ENCODE measurements at regions not wholly inside any gene's neighbourhood (a gene's known extent, or its start where the extent isn't known, plus 50 kb on each side); places are given as distances from the start of the nearest gene placed in this dataset.
"Not testable (repeated sequence)": the region's sequence is repeated elsewhere in the genome, so short reads cannot be mapped to it uniquely, and the experiment has no call there.

DNA sequence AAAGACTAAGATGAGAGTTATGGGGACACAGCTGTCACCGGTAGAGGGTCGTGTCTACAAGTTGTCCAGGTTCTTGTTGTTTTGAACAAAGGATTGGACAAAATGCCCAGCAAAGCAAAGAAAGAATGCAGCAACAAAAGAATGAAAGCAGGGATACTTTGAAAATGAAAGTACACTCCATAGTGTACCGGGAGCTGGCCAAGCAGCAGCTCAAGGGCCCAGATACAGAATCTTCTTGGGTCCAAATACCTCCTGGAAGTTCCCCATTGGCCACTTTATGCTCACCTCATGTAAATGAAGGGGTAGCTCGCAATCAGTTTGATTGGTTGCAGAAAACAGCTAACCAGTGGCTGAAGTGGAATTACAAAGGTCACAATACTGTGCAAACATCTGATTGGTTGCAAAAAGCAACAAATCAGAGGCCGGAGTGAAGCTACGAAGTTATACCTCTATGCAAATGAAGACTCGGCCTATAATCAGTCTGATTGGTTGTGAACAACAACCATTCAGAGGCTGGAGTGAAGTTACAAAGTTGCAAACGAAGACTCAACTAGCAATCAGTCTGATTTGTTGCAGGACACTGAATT lies 474.9 kb upstream of the TMEFF2 start:
- no TSS peak for BruUV-seq (replicated peaks)
- CTCF ChIA-PET, result interaction anchor here (0.8 kb wide), 1 partner anchor 67 kb away, joined by 3 read pairs; no protein-coding TSS in a partner anchor
- no peak for FAIRE-seq
- in situ Hi-C loops (cut with MboI), result no loop called here
- Histone ChIP-seq H3K36me3 (ENCODE audit: control insufficient read depth in 2 of 2, insufficient read depth in 2 of 2, low read length in 1 of 2) (no peaks in the 10 kb centered on the region), H3K4me2 (ENCODE audit: control insufficient read depth, insufficient read depth) (no peak overlapping the region), H3K4me1 (ENCODE audit: control insufficient read depth, insufficient read depth, low read length) (no peaks in the 10 kb centered on the region), H3K27me3 (replicated peaks in 1 of 2; ENCODE audit: control insufficient read depth in 2 of 2, insufficient read depth in 2 of 2, low read length in 1 of 2) (no peaks in the 10 kb centered on the region), H3K9ac (ENCODE audit: control insufficient read depth, insufficient read depth, low read length) (no peak overlapping the region), H3K4me3 (no peak overlapping the region), H4K20me1 (ENCODE audit: control insufficient read depth, insufficient read depth) (no peaks in the 10 kb centered on the region), H3K9me3 (replicated peaks; ENCODE audit: control insufficient read depth, insufficient read depth, low read length) (no peaks in the 10 kb centered on the region), H3K27ac (ENCODE audit: control insufficient read depth, insufficient read depth) (no peak overlapping the region), H3K79me2 (ENCODE audit: control insufficient read depth, insufficient read depth, low read length) (no peaks in the 10 kb centered on the region), H2AFZ (ENCODE audit: control insufficient read depth, low read depth, low read length) (no peak overlapping the region)
- WGBS (ENCODE audit: insufficient coverage, insufficient replicate concordance, low lambda C conversion rate, missing lambda C conversion rate), result 18% methylated on average over 8 of the region's 8 CpGs
- TF ChIP-seq, protein P1, sequence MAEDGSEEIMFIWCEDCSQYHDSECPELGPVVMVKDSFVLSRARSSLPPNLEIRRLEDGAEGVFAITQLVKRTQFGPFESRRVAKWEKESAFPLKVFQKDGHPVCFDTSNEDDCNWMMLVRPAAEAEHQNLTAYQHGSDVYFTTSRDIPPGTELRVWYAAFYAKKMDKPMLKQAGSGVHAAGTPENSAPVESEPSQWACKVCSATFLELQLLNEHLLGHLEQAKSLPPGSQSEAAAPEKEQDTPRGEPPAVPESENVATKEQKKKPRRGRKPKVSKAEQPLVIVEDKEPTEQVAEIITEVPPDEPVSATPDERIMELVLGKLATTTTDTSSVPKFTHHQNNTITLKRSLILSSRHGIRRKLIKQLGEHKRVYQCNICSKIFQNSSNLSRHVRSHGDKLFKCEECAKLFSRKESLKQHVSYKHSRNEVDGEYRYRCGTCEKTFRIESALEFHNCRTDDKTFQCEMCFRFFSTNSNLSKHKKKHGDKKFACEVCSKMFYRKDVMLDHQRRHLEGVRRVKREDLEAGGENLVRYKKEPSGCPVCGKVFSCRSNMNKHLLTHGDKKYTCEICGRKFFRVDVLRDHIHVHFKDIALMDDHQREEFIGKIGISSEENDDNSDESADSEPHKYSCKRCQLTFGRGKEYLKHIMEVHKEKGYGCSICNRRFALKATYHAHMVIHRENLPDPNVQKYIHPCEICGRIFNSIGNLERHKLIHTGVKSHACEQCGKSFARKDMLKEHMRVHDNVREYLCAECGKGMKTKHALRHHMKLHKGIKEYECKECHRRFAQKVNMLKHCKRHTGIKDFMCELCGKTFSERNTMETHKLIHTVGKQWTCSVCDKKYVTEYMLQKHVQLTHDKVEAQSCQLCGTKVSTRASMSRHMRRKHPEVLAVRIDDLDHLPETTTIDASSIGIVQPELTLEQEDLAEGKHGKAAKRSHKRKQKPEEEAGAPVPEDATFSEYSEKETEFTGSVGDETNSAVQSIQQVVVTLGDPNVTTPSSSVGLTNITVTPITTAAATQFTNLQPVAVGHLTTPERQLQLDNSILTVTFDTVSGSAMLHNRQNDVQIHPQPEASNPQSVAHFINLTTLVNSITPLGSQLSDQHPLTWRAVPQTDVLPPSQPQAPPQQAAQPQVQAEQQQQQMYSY (CRISPR knock-in tag; IDR thresholded peaks at IDR 0.05), result no peak
- TF ChIP-seq, protein P2, sequence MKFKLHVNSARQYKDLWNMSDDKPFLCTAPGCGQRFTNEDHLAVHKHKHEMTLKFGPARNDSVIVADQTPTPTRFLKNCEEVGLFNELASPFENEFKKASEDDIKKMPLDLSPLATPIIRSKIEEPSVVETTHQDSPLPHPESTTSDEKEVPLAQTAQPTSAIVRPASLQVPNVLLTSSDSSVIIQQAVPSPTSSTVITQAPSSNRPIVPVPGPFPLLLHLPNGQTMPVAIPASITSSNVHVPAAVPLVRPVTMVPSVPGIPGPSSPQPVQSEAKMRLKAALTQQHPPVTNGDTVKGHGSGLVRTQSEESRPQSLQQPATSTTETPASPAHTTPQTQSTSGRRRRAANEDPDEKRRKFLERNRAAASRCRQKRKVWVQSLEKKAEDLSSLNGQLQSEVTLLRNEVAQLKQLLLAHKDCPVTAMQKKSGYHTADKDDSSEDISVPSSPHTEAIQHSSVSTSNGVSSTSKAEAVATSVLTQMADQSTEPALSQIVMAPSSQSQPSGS (IDR thresholded peaks at IDR 0.05; ENCODE audit: low read length), result no peak
- no peak for TF ChIP-seq TCF7 (IDR thresholded peaks at IDR 0.05; ENCODE audit: borderline replicate concordance)
- no peak for TF ChIP-seq SMC3 (IDR thresholded peaks at IDR 0.05; ENCODE audit: borderline replicate concordance, low read length)
- no peak for TF ChIP-seq MTA3 (IDR thresholded peaks at IDR 0.05; ENCODE audit: borderline replicate concordance, low read length)
- TF ChIP-seq ZNF384 (IDR thresholded peaks at IDR 0.05; ENCODE audit: borderline replicate concordance, low read depth, low read length), result no peak
- no peak; the same call in none of the 3 replicates for ATAC-seq
- SMC1A ChIA-PET (ENCODE audit: uncharacterized antibody, unreplicated experiment), result interaction anchor here (0.6 to 2.5 kb wide), 3 partner anchors 7 to 110 kb away, joined by 3 to 11 read pairs (median 3); no protein-coding TSS in a partner anchor
- DNase-seq (ENCODE audit: low read depth, low spot score), result no peak
- POLR2A ChIA-PET, result no interaction called here
- RAD21 ChIA-PET (ENCODE audit: unreplicated experiment), result no interaction called here
- intact Hi-C loops (cut with micrococcal nuclease; ENCODE audit: unreplicated experiment), result no loop called here

DNA sequence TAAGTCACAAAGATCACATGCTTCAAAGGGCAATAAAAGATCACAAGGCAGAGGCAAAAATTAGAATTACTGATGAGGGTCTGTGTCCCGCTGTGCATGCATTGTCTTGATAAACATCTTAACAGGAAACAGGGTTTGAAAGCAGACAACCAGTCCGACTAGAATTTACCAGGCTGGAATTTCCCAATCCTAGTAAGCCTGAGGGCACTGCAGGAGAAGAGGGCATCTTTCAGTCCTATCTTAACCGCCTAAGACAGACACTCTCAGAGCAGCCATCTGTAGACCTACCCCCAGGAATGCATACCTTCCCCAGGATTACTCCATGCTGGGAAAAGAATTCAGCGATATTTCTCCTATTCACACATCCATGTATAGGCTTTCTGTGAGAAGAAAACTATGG lies 465.8 kb upstream of the TMEFF2 start:
- H3K9me3 ChIP-seq (replicated peaks; ENCODE audit: control insufficient read depth, insufficient read depth, low read length); H2AFZ ChIP-seq (ENCODE audit: control insufficient read depth, low read depth, low read length); SMC1A ChIA-PET (ENCODE audit: uncharacterized antibody, unreplicated experiment); H3K4me3 ChIP-seq; H3K27ac ChIP-seq (ENCODE audit: control insufficient read depth, insufficient read depth); H4K20me1 ChIP-seq (ENCODE audit: control insufficient read depth, insufficient read depth); H3K4me1 ChIP-seq (ENCODE audit: control insufficient read depth, insufficient read depth, low read length); H3K9ac ChIP-seq (ENCODE audit: control insufficient read depth, insufficient read depth, low read length); H3K27me3 ChIP-seq (replicated peaks in 1 of 2; ENCODE audit: control insufficient read depth in 2 of 2, insufficient read depth in 2 of 2, low read length in 1 of 2); H3K79me2 ChIP-seq (ENCODE audit: control insufficient read depth, insufficient read depth, low read length); H3K4me2 ChIP-seq (ENCODE audit: control insufficient read depth, insufficient read depth); DNase-seq (ENCODE audit: low read depth, low spot score); H3K36me3 ChIP-seq (ENCODE audit: control insufficient read depth in 2 of 2, insufficient read depth in 2 of 2, low read length in 1 of 2); intact Hi-C loops (cut with micrococcal nuclease; ENCODE audit: unreplicated experiment); POLR2A ChIA-PET; ATAC-seq; RAD21 ChIA-PET (ENCODE audit: unreplicated experiment); FAIRE-seq; BruUV-seq (replicated peaks); in situ Hi-C loops (cut with MboI): not testable (repeated sequence)
- WGBS (ENCODE audit: insufficient coverage, insufficient replicate concordance, low lambda C conversion rate, missing lambda C conversion rate), result 22% methylated on average over 4 of the region's 4 CpGs
- CTCF ChIA-PET, result interaction anchor here (0.6 kb wide), 1 partner anchor 27 kb away, joined by 3 read pairs; no protein-coding TSS in a partner anchor

Data from GM12878 (cell line).